ENCODE measurements at regions not wholly inside any gene's neighbourhood (a gene's known extent, or its start where the extent isn't known, plus 50 kb on each side); places are given as distances from the start of the nearest gene placed in this dataset.

- no peak overlapping the region for H3K27ac ChIP-seq
- TF ChIP-seq POLR2AphosphoS5 (IDR thresholded peaks at IDR 0.05) (no peak), POLR2A (IDR thresholded peaks at IDR 0.05) (no peak), CTCF (IDR thresholded peaks at IDR 0.05) (no peak), EP300 (IDR thresholded peaks at IDR 0.05; ENCODE audit: low read depth) (no peak)
- DNase-seq, result no peak
- no peaks in the 10 kb centered on the region for H3K9me3 ChIP-seq
- intact Hi-C loops (cut with DNase I; ENCODE audit: low total_unique reads) (no loop called here), in situ Hi-C loops (cut with MboI; ENCODE audit: low pct_ligation_motif_present in 1 of 4, low pct_unique_long_range_greater_than_20kb in 1 of 4, low sequenced_read_pairs in 3 of 4) (no loop called here)
- H3K27me3 ChIP-seq, result no peaks in the 10 kb centered on the region
- no peak overlapping the region for H3K4me3 ChIP-seq
- no peaks in the 10 kb centered on the region for H3K36me3 ChIP-seq
- H3K4me1 ChIP-seq, result no peaks in the 10 kb centered on the region
- 76 to 90% methylated on average over 1 of the region's 1 CpG for WGBS, 2 donors (ENCODE audit: low coverage in 1 of 2)
Measured at GRCh38 chr3:152550284-152550683, 281.6 kb downstream of the MBNL1 start.

DNA sequence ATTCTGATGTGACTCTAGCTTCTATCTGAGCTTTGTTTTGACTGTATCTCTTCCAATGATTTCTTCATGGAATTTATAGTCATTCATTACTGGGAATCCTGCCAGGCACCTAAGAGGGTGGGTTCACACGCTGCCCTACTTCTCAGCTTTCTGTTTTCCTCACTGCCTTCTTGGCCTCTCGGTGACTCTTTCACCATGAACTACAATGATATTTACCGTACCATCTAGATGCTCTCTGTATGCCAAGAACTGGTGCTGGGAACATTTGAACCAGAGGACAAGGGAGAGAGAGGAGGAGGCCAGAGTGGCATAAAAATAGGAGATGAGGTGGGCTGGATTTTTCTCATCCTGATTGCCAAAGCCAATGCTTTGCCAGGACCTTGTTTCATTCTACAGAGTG, 280.0 kb upstream of the P2RY1 start:
- TF ChIP-seq POLR2AphosphoS5 (IDR thresholded peaks at IDR 0.05) (no peak), EP300 (IDR thresholded peaks at IDR 0.05; ENCODE audit: low read depth) (no peak), CTCF (IDR thresholded peaks at IDR 0.05) (no peak), POLR2A (IDR thresholded peaks at IDR 0.05) (no peak)
- Histone ChIP-seq H3K27ac (no peak overlapping the region), H3K4me3 (no peak overlapping the region), H3K27me3 (no peaks in the 10 kb centered on the region), H3K9me3 (no peaks in the 10 kb centered on the region), H3K36me3 (no peaks in the 10 kb centered on the region), H3K4me1 (peaks cover 0 to 11% (median 4%) of the 10 kb centered on the region in 4 donors)
- DNase-seq, result no peak
- intact Hi-C loops (cut with DNase I; ENCODE audit: low total_unique reads), result no loop called here
- in situ Hi-C loops (cut with MboI; ENCODE audit: low pct_ligation_motif_present in 1 of 4, low pct_unique_long_range_greater_than_20kb in 1 of 4, low sequenced_read_pairs in 3 of 4), result no loop called here
- WGBS, 2 donors (ENCODE audit: low coverage in 1 of 2), result 67 to 72% methylated on average over 2 to 3 of the region's 3 CpGs

GRCh38 chr3:152555666-152556291, 279.2 kb upstream of the P2RY1 start:
- intact Hi-C loops (cut with DNase I; ENCODE audit: low total_unique reads) (no loop called here), in situ Hi-C loops (cut with MboI; ENCODE audit: low pct_ligation_motif_present in 1 of 4, low pct_unique_long_range_greater_than_20kb in 1 of 4, low sequenced_read_pairs in 3 of 4) (no loop called here)
- Histone ChIP-seq H3K27ac (peak overlapping the region in 2 of 4 donors; percentile 20 to 45), H3K4me3 (no peak overlapping the region), H3K9me3 (no peaks in the 10 kb centered on the region), H3K36me3 (no peaks in the 10 kb centered on the region), H3K27me3 (no peaks in the 10 kb centered on the region), H3K4me1 (peaks cover 0 to 11% (median 4%) of the 10 kb centered on the region in 4 donors)
- WGBS, 2 donors (ENCODE audit: low coverage in 1 of 2), result 93 to 94% methylated on average over 3 to 6 of the region's 6 CpGs
- TF ChIP-seq CTCF (IDR thresholded peaks at IDR 0.05), result no peak
- TF ChIP-seq POLR2AphosphoS5 (IDR thresholded peaks at IDR 0.05), result no peak
- no peak for TF ChIP-seq EP300 (IDR thresholded peaks at IDR 0.05; ENCODE audit: low read depth)
- TF ChIP-seq POLR2A (IDR thresholded peaks at IDR 0.05), result no peak
- no peak for DNase-seq

DNA sequence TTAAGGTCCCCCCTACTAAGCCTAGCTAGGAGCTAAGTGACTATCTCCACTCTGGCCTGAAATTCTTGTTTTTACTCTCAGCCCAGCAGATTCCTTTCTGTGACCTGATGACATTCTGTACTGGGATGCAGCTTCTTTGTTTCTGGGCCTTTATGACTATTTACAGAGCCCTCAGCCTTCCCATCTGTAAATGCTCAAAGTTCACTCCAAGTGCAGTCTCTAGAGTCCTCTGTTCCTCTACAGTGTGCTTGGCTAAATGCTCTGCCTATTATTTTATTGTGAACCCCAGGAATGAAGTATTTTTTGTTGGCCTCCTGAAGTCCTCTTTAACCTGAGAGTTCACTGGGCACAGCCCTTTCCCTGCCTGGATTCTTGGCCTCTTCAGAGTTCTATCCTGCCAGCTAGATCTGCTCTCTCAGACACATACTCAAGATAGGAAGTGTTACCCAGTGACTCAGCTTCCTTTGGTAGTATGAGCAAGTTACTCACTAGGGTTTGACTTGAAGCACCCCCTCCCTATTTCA, 278.1 kb upstream of the P2RY1 start:
- Histone ChIP-seq H3K27ac (peak overlapping the region; percentile 20 to 46 (median 32)), H3K27me3 (no peaks in the 10 kb centered on the region), H3K9me3 (no peaks in the 10 kb centered on the region), H3K36me3 (no peaks in the 10 kb centered on the region), H3K4me1 (peaks cover 0 to 11% (median 4%) of the 10 kb centered on the region in 4 donors), H3K4me3 (no peak overlapping the region)
- in situ Hi-C loops (cut with MboI; ENCODE audit: low pct_ligation_motif_present in 1 of 4, low pct_unique_long_range_greater_than_20kb in 1 of 4, low sequenced_read_pairs in 3 of 4), result no loop called here
- intact Hi-C loops (cut with DNase I; ENCODE audit: low total_unique reads), result no loop called here
- TF ChIP-seq CTCF (IDR thresholded peaks at IDR 0.05) (no peak), POLR2A (IDR thresholded peaks at IDR 0.05) (no peak), POLR2AphosphoS5 (IDR thresholded peaks at IDR 0.05) (peak in 1 of 3 donors; percentile 8), EP300 (IDR thresholded peaks at IDR 0.05; ENCODE audit: low read depth) (no peak)
- no peak for DNase-seq

All from transverse colon (tissue), 4 donors.